Activated CD4-positive, alpha-beta T cell treated with anti-CD3 and anti-CD28 coated beads for 36 hours (primary cell): ENCODE measurements at regions not wholly inside any gene's neighbourhood (a gene's known extent, or its start where the extent isn't known, plus 50 kb on each side); places are given as distances from the start of the nearest gene placed in this dataset.

Experiments used
- ATAC-seq: fragments of 200-7000 bp; cut with Tn5 transposase; one replicate; pipeline ENCODE4 v1.10.0; 2021; ENCODE audit warnings: mild to moderate bottlenecking, moderate library complexity
- CTCF ChIA-PET: fragments of 350-600 bp; sonication (Branson Sonifier 250); formaldehyde crosslinking; loops from one replicate; lab custom pipeline; 2021; ENCODE audit warnings: antibody characterized with exemption; lab: Charles Lee
- POLR2A ChIA-PET: fragments of 350-600 bp; sonication (Branson Sonifier 250); formaldehyde crosslinking; loops from one replicate; lab custom pipeline; 2021; ENCODE audit warnings: antibody characterized with exemption, inconsistent platforms; lab: Charles Lee
- DNase-seq: peaks from one replicate; pipeline ENCODE4 v3.0.0-alpha.2; 2020
- H3K27ac Mint-ChIP-seq: one replicate; pipeline ENCODE4 v1.8.0; 2021; ENCODE audit warnings: mixed read lengths
- H3K27me3 Mint-ChIP-seq: one replicate; pipeline ENCODE4 v1.8.0; 2021; ENCODE audit warnings: mixed read lengths
- H3K36me3 Mint-ChIP-seq: one replicate; pipeline ENCODE4 v1.8.0; 2021; ENCODE audit warnings: low read depth, mixed read lengths
- H3K4me1 Mint-ChIP-seq: one replicate; pipeline ENCODE4 v1.8.0; 2021; ENCODE audit warnings: mixed read lengths
- H3K4me3 Mint-ChIP-seq: one replicate; pipeline ENCODE4 v1.8.0; 2021; ENCODE audit warnings: mild to moderate bottlenecking, moderate library complexity, mixed read lengths
- H3K9me3 Mint-ChIP-seq: one replicate; pipeline ENCODE4 v1.8.0; 2021; ENCODE audit warnings: low read depth, mixed read lengths
- intact Hi-C, 2 experiments: fragments of 100-400 bp; cut with DNase I in 1 of 2; cut with micrococcal nuclease in 1 of 2; formaldehyde crosslinking; loops; one replicate each; pipeline versions ENCODE4 v1.14.2 to v1.15.1; 2022 to 2024; cut with DNase I, micrococcal nuclease

DNA sequence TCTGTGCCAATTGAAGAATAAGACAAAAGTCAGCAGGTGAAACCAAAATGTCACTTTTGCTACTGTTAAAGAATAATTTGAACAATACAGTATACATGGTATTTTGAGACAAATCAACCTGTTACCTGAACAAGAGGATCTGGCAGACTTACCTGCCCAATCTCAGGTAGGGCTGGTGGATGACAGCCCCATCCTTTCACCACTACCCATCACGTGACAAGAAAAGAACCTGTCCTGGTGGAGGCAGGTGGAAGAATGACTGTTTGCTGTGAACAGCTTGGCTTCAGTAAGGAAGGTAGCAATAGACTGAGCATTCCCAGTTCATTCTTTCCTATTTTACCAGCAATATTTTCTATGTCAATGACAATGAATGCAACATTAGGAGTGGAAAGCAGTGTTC lies 349.6 kb downstream of the GPATCH2 start:
- H3K27me3 Mint-ChIP-seq: no peaks in the 10 kb centered on the region
- no peak overlapping the region for H3K27ac Mint-ChIP-seq
- no peaks in the 10 kb centered on the region for H3K36me3 Mint-ChIP-seq
- H3K9me3 Mint-ChIP-seq: peaks cover 3% of the 10 kb centered on the region
- intact Hi-C loops: no loop called here
- ChIA-PET CTCF (interaction anchor here (0.6 kb wide), 1 partner anchor 49 kb away, joined by 3 read pairs; no protein-coding TSS in a partner anchor), POLR2A (no interaction called here)
- H3K4me3 Mint-ChIP-seq: no peak overlapping the region
- ATAC-seq (no peak), DNase-seq (no peak)
- no peaks in the 10 kb centered on the region for H3K4me1 Mint-ChIP-seq

DNA sequence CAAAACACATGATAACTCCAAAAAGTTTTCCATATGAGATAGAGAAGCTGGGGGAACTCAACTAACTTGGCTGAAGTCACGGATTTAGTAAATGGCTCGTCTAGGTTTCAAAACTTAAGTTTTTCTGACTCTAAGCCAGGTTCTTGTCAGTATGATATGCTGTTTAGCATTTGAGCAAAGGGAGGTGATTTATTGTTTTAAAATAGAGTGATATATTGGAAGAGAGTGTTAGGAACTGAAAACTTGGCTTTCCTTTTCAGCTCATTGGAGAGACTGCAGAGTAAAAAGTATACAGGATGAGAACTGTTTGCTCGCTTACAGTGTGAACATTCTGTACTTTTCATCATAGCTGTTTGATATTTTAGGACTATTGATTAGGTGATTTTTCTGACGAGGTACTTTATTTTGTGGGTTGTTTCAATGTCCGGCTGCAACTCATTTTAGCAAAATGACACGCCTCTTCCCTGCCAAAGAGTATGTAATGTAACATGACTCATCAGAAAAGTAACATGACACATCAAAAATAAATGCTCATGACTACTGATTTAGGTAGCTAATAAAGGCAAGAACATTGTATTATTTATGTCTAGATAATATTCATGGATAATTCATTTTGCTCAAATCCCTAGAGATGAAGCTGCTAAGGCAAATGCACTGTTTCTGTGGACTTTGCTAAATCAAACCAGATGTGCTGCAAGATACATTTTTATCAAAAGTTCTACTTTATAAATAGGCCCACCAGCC lies 355.1 kb downstream of the GPATCH2 start:
- intact Hi-C loops: no loop called here
- Mint-ChIP-seq H3K4me3 (no peak overlapping the region), H3K27me3 (no peaks in the 10 kb centered on the region), H3K27ac (no peak overlapping the region), H3K36me3 (no peaks in the 10 kb centered on the region), H3K4me1 (no peaks in the 10 kb centered on the region), H3K9me3 (peaks cover 5% of the 10 kb centered on the region)
- DNase-seq (no peak), ATAC-seq (no peak)
- ChIA-PET POLR2A (no interaction called here), CTCF (no interaction called here)

DNA sequence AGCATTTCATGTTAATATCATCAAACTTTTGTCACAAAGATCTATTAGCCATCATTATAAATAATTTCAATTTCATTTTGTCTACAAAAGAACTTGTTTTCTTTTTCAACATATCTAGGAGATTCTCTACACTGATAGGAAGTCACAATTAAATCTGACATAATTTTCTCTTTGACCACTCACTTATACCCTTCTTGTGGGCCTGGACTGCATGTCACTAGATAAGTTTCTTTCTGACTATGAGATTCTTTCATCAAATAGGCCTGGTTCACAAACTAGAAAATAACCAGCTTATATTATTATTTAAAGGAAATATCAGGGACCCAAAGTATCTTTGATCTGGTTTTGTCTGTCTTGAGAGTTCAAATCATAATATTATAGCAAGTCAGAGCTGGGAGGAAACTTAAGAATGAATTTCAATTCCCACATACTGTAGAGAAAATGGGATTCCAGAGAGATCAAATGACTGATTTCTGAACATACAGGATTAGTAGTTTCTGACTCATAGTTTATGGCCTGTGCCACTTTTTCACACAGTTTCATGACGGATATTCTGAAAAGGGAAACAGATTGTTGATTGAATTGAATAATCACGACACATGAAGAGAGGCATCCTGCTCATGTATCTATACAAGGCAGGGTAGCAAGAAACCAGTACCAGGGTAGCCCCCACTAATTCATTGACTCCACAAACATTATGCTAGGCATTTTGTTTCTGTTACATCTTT lies 355.8 kb downstream of the GPATCH2 start:
- H3K27ac Mint-ChIP-seq: no peak overlapping the region
- no peak for ATAC-seq
- no peaks in the 10 kb centered on the region for H3K4me1 Mint-ChIP-seq

DNA sequence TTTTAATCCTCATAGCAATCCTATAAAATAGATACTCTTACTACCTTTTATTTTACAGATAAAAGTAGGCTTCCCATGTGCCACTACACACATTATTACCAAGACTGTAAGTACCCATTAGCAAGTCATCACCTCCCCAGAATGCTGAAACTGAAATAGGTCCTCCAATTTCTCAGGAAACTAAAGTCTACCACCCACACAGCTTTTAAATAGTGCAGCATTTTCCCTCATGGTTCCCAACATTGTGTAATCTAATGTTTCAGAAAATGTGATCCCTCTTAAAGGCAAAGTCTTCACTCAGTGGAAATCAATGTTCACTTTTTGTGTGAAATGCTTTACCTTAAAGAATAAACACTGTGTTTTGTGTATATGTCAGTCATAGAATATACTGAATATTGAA lies 356.5 kb downstream of the GPATCH2 start:
- no peak for DNase-seq
- Mint-ChIP-seq H3K27ac (no peak overlapping the region), H3K4me1 (no peaks in the 10 kb centered on the region), H3K27me3 (no peaks in the 10 kb centered on the region), H3K4me3 (no peak overlapping the region), H3K9me3 (peaks cover 2% of the 10 kb centered on the region), H3K36me3 (no peaks in the 10 kb centered on the region)
- ChIA-PET POLR2A (no interaction called here), CTCF (no interaction called here)
- intact Hi-C loops: no loop called here
- ATAC-seq: no peak

More for the DNA sequence above, 355.8 kb downstream of the GPATCH2 start:
- CTCF ChIA-PET: no interaction called here
- Mint-ChIP-seq H3K27me3 (no peaks in the 10 kb centered on the region), H3K4me3 (no peak overlapping the region), H3K36me3 (no peaks in the 10 kb centered on the region), H3K9me3 (peaks cover 5% of the 10 kb centered on the region)
- intact Hi-C loops: no loop called here
- POLR2A ChIA-PET: no interaction called here
- no peak for DNase-seq

DNA sequence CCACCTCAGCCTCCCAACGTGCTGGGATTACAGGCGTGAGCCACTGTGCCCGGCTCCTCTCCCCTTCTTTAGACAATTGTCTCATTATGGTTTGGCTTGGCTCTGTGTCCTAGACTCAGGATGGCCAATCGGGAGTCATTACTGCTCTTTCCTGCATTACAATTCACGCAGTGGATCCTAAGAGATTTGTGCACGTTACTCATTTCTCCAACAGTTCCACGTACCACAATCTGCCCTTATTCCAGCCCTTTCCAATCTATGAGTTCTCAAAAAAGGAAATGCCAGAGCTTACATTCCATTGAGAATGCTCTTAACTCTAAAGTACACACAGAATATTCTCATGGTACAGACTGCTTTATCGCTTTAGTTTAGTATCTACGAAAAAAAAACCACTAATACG lies 357.0 kb downstream of the GPATCH2 start:
- peaks cover 2% of the 10 kb centered on the region for H3K9me3 Mint-ChIP-seq
- H3K27me3 Mint-ChIP-seq: no peaks in the 10 kb centered on the region
- ChIA-PET POLR2A (no interaction called here), CTCF (no interaction called here)
- DNase-seq (no peak), ATAC-seq (no peak)
- H3K4me3 Mint-ChIP-seq: no peak overlapping the region
- no peaks in the 10 kb centered on the region for H3K4me1 Mint-ChIP-seq
- intact Hi-C loops: no loop called here
- no peak overlapping the region for H3K27ac Mint-ChIP-seq
- no peaks in the 10 kb centered on the region for H3K36me3 Mint-ChIP-seq

DNA sequence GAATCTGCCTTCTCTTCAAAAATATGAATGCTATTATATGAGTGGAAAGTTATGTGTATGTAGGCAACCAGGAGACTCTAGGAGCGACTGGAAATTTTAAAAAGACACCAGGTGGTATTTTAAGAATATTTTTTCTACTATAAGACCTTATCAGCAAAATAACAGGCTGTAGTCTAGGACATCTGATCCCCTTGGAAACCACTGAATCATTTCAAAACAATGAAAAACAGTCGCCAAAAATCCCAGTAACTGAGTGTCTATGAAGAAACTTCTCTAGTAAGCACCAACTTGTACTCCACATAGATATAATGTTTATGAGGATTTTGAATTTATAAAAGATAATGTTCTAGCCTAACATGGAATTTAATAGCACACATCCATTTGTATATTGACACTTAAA lies 358.5 kb downstream of the GPATCH2 start:
- CTCF ChIA-PET: no interaction called here
- DNase-seq: no peak

DNA sequence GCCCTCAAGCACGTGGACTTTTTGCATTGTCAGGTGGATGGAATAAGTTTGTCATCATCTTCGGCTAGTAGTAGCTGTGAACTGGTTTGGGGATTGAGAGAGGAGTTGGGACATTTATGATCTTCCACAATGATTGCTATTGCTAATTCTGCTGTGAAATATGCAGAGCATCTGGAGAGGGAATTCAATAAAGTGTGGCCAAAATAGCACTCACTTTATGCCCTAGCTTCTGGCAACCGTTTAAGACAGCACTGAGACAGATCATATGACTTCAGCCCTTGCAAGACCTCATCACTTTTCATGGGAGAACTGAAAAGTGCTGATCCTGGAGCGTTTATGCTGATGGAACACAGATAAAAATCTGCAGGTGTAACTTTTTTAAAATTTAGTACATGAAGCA lies 360.8 kb downstream of the GPATCH2 start:
- no peaks in the 10 kb centered on the region for H3K27me3 Mint-ChIP-seq
- intact Hi-C loops: no loop called here
- H3K4me3 Mint-ChIP-seq: no peak overlapping the region
- H3K9me3 Mint-ChIP-seq: no peaks in the 10 kb centered on the region
- H3K27ac Mint-ChIP-seq: no peak overlapping the region
- ChIA-PET CTCF (no interaction called here), POLR2A (no interaction called here)
- DNase-seq: no peak
- no peaks in the 10 kb centered on the region for H3K36me3 Mint-ChIP-seq
- no peaks in the 10 kb centered on the region for H3K4me1 Mint-ChIP-seq
- ATAC-seq: no peak

More for the DNA sequence above, 358.5 kb downstream of the GPATCH2 start:
- no peak overlapping the region for H3K27ac Mint-ChIP-seq
- H3K4me1 Mint-ChIP-seq: no peaks in the 10 kb centered on the region
- peaks cover 2% of the 10 kb centered on the region for H3K9me3 Mint-ChIP-seq
- POLR2A ChIA-PET: no interaction called here
- no peaks in the 10 kb centered on the region for H3K27me3 Mint-ChIP-seq
- no peak overlapping the region for H3K4me3 Mint-ChIP-seq
- no peak for ATAC-seq
- intact Hi-C loops: no loop called here
- H3K36me3 Mint-ChIP-seq: no peaks in the 10 kb centered on the region

DNA sequence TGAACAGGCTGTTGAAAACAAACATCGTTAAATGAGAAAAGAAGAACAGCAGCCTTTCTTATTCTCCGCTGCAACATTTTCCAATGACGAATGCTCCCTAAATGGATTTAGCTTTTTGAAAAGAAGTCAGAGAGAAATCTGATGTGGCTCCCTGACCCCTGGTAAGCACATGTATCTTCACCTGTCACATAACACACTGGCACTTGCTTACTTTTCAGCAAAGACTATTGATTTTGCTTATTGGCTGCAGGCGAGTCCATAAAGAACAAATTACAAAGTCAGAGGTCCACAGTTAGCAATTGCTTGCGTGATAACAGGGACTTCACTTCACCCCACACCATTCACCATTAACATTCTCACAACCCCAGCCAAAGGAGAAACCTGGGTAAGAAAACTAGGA lies 362.8 kb downstream of the GPATCH2 start:
- H3K4me1 Mint-ChIP-seq: no peaks in the 10 kb centered on the region
- DNase-seq: no peak
- no peaks in the 10 kb centered on the region for H3K27me3 Mint-ChIP-seq
- no peak for ATAC-seq
- intact Hi-C loops: no loop called here
- ChIA-PET CTCF (no interaction called here), POLR2A (no interaction called here)
- no peaks in the 10 kb centered on the region for H3K36me3 Mint-ChIP-seq
- no peak overlapping the region for H3K27ac Mint-ChIP-seq
- H3K4me3 Mint-ChIP-seq: no peak overlapping the region
- no peaks in the 10 kb centered on the region for H3K9me3 Mint-ChIP-seq

DNA sequence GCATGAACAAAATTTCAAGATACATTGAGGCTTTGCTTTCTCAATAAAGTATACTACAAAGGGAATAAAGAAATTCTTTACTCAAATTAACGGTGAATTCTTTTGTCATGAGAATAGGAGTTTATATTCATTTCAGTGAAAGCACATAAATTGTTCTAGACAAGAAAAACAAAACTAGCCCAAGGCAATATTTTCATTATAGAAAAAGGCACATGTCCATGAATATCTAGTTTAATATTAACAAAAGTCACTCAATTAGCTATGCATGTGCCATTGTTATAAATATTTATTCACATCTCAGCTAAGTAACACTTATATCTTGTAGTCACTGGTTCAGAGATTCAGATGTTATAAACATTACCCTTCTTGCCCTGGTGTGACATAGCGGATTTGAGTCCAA lies 369.3 kb downstream of the GPATCH2 start:
- intact Hi-C loops: no loop called here
- Mint-ChIP-seq H3K9me3 (no peaks in the 10 kb centered on the region), H3K4me3 (no peak overlapping the region), H3K4me1 (no peaks in the 10 kb centered on the region), H3K36me3 (no peaks in the 10 kb centered on the region), H3K27ac (no peak overlapping the region), H3K27me3 (no peaks in the 10 kb centered on the region)
- no peak for DNase-seq
- ATAC-seq: no peak
- CTCF ChIA-PET: no interaction called here
- POLR2A ChIA-PET: no interaction called here

DNA sequence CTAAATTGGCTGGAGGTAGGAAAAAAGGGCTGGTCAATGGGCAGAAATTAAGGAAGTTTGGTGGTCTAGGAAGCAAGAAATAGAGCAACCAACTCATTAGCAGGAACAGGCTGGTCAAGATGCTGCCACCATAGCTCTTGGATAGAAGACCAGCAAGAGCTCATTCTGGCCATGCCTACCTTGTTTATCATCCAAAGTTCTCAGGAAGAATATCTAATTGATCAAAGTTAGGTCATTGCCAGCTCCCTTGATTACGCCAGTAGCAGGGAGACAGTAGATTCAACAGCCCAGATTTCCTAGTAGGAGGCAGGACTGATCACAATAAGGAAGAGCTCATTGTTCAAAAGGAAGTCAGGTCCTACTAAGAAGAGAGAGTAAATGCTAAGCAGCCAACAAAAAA lies 370.2 kb downstream of the GPATCH2 start:
- H3K27ac Mint-ChIP-seq: no peak overlapping the region
- ChIA-PET POLR2A (no interaction called here), CTCF (interaction anchor here (0.6 to 0.7 kb wide), 2 partner anchors 10 to 24 kb away, joined by 3 to 4 read pairs; no protein-coding TSS in a partner anchor)
- intact Hi-C loops: no loop called here
- DNase-seq (no peak), ATAC-seq (no peak)
- H3K4me3 Mint-ChIP-seq: no peak overlapping the region
- no peaks in the 10 kb centered on the region for H3K27me3 Mint-ChIP-seq
- no peaks in the 10 kb centered on the region for H3K36me3 Mint-ChIP-seq
- no peaks in the 10 kb centered on the region for H3K9me3 Mint-ChIP-seq
- H3K4me1 Mint-ChIP-seq: no peaks in the 10 kb centered on the region

DNA sequence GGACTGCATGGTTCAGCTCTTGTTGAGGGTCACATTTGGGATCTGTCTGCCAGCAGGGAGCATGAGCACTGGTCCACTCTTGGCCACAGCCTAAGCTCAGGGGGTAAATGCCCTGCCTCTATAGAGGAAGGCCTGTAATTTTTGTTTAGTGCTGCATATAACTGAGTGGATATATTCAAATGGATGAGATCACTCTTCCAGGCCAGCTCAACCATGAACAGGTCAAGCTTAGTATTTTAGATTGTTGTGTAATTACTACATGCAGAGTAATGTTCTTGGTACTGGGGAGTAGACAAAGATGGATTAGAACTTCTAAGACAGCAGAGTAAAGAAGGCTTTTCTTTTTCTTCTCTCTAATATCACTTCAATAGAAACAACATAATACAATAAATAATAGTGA lies 376.9 kb downstream of the GPATCH2 start:
- Mint-ChIP-seq H3K27ac (no peak overlapping the region), H3K4me1 (no peaks in the 10 kb centered on the region), H3K9me3 (peaks cover 2% of the 10 kb centered on the region), H3K4me3 (no peak overlapping the region), H3K36me3 (no peaks in the 10 kb centered on the region), H3K27me3 (no peaks in the 10 kb centered on the region)
- POLR2A ChIA-PET: no interaction called here
- DNase-seq (no peak), ATAC-seq (no peak)
- CTCF ChIA-PET: no interaction called here
- intact Hi-C loops: loop anchor here in 1 of 2 experiments (10.0 kb wide), 1 partner anchor 491 kb away; no protein-coding TSS in a partner anchor

DNA sequence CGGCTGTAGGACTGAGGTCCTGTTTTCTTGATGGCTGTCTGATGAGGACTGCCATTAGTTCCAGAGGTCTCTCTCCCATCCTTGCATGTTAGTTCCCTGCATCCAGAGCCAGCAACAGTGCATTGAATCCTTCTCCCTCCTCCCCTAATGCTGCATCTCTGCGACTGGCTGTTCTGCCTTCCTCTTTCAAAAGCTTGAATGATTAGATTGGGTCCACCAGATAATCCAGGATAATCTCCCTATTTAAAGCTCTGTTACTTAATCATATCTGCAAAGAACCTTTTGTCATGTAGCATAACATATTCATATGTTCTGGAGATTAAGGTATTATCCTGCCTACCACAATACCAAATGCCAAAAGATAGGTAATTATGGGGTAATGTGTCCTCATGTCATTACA lies 377.5 kb downstream of the GPATCH2 start:
- intact Hi-C loops: loop anchor here in 1 of 2 experiments (10.0 kb wide), 1 partner anchor 491 kb away; no protein-coding TSS in a partner anchor
- Mint-ChIP-seq H3K27ac (no peak overlapping the region), H3K9me3 (peaks cover 2% of the 10 kb centered on the region), H3K4me1 (no peaks in the 10 kb centered on the region), H3K27me3 (no peaks in the 10 kb centered on the region), H3K4me3 (no peak overlapping the region), H3K36me3 (no peaks in the 10 kb centered on the region)
- ATAC-seq (no peak), DNase-seq (no peak)
- ChIA-PET POLR2A (no interaction called here), CTCF (no interaction called here)
